A549 (cell line): ENCODE measurements at regions not wholly inside any gene's neighbourhood (a gene's known extent, or its start where the extent isn't known, plus 50 kb on each side); places are given as distances from the start of the nearest gene placed in this dataset.

Experiments
- ATAC-seq, 2 experiments: fragments of 200-7000 bp in 1 of 2; fragments of >200 bp in 1 of 2; cut with Nextera tagmentation in 1 of 2; cut with Tn5 transposase in 1 of 2; 3 replicates each; pipeline versions ENCODE4 v1.8.0 to v1.9.1; 2018 to 2020; ENCODE audit warnings: mild to moderate bottlenecking in 1 of 2, moderate library complexity in 1 of 2
- CTCF ChIA-PET: fragments of 300-600 bp; sonication (Branson Sonifier 250); formaldehyde crosslinking; extraction: SDS; loops from one replicate; lab custom pipeline; 2021; ENCODE audit warnings: antibody characterized with exemption, inconsistent platforms; lab: Yijun Ruan, JAX
- POLR2A ChIA-PET: fragments of 350-600 bp; formaldehyde crosslinking; extraction: SDS; loops from one replicate; lab custom pipeline; 2021; ENCODE audit warnings: antibody characterized with exemption, inconsistent platforms; lab: Yijun Ruan, JAX
- DNase-seq, 2 experiments: peaks; one replicate each; pipeline versions ENCODE4 v3.0.0 to v3.0.0-alpha.2; 2011 to 2016; ENCODE audit warnings: low read depth in 1 of 2, low spot score in 1 of 2
- FAIRE-seq: peaks from 2 replicates; lab custom pipeline; 2011; peaks lifted over from hg19 to GRCh38; lab: Jason Lieb, UNC
- H3K27ac ChIP-seq, 2 experiments: fragments of >200 bp; sonication (Bioruptor Twin); formaldehyde crosslinking; 3 replicates each; pipeline ENCODE4 v1.5.1; 2016 to 2017
- H3K4me1 ChIP-seq: fragments of >200 bp; sonication (Bioruptor Twin); formaldehyde crosslinking; 3 replicates; pipeline ENCODE4 v1.6.1; 2016
- H3K4me2 ChIP-seq: fragments of >200 bp; sonication (Bioruptor Twin); formaldehyde crosslinking; 3 replicates; pipeline ENCODE4 v1.6.1; 2016
- H3K4me3 ChIP-seq: fragments of >200 bp; sonication (Bioruptor Twin); formaldehyde crosslinking; 3 replicates; pipeline ENCODE4 v1.5.1; 2016
- H3K9me3 ChIP-seq: fragments of >200 bp; sonication (Bioruptor Twin); formaldehyde crosslinking; 3 replicates; pipeline ENCODE4 v1.6.1; 2016
- ATOH8 ChIP-seq: fragments of 250-450 bp; sonication (Bioruptor Pico); IDR thresholded peaks from 2 replicates; pipeline ENCODE4 v1.5.0; 2020; ENCODE audit warnings: low read depth, mild to moderate bottlenecking, moderate library complexity
- CBX2 ChIP-seq: fragments of 200-600 bp; sonication (generic); IDR thresholded peaks from 2 replicates; pipeline ENCODE4 v1.6.1; 2016; ENCODE audit warnings: low read depth, mild to moderate bottlenecking, borderline replicate concordance
- CHD4 ChIP-seq: fragments of 200-600 bp; sonication (generic); IDR thresholded peaks from 2 replicates; pipeline ENCODE4 v1.6.1; 2016; ENCODE audit warnings: antibody characterized with exemption, mild to moderate bottlenecking, borderline replicate concordance
- CTCF ChIP-seq: fragments of >200 bp; sonication (Bioruptor Twin); formaldehyde crosslinking; IDR thresholded peaks from 3 replicates; pipeline ENCODE4 v1.5.1; 2016
- EP300 ChIP-seq, 2 experiments: fragments of >200 bp; sonication (Bioruptor Twin); formaldehyde crosslinking; IDR thresholded peaks; 2 replicates in 1 of 2; 3 replicates in 1 of 2; pipeline ENCODE4 v1.6.1; 2016 to 2017
- ESRRA ChIP-seq: fragments of 150-350 bp; IDR thresholded peaks from 2 replicates; pipeline ENCODE4 v1.6.1; 2014; ENCODE audit warnings: mild to moderate bottlenecking, low read length, borderline replicate concordance
- FOSL2 ChIP-seq, 2 experiments: fragments of 450-650 bp in 1 of 2; fragments of >200 bp in 1 of 2; sonication (Bioruptor Twin) in 1 of 2; formaldehyde crosslinking; IDR thresholded peaks; 2 replicates each; pipeline versions ENCODE4 v1.5.0 to v1.6.1; 2016 to 2020; ENCODE audit warnings: mild to moderate bottlenecking in 1 of 2, moderate library complexity in 1 of 2
- GATA3 ChIP-seq: IDR thresholded peaks from 2 replicates; pipeline ENCODE4 v1.6.1; 2012; ENCODE audit warnings: borderline replicate concordance
- HDAC2 ChIP-seq: fragments of 200-600 bp; sonication (generic); IDR thresholded peaks from 2 replicates; pipeline ENCODE4 v1.6.1; 2016
- HEYL ChIP-seq: fragments of 250-450 bp; sonication (Bioruptor Pico); IDR thresholded peaks from 2 replicates; pipeline ENCODE4 v1.8.0; 2021; ENCODE audit warnings: mild to moderate bottlenecking, moderate library complexity
- HOXA7 ChIP-seq: fragments of 250-450 bp; sonication (Bioruptor Pico); IDR thresholded peaks from 2 replicates; pipeline ENCODE4 v1.5.0; 2020; ENCODE audit warnings: mild to moderate bottlenecking, moderate library complexity
- HOXB13 ChIP-seq: fragments of 250-450 bp; sonication (Bioruptor Pico); IDR thresholded peaks from 2 replicates; pipeline ENCODE4 v1.5.0; 2020; ENCODE audit warnings: low read depth, mild to moderate bottlenecking, moderate library complexity
- KDM1A ChIP-seq: fragments of 200-600 bp; sonication (generic); IDR thresholded peaks from 2 replicates; pipeline ENCODE4 v1.6.1; 2016; ENCODE audit warnings: low read depth, mild to moderate bottlenecking
- MAFK ChIP-seq: fragments of 450-650 bp; IDR thresholded peaks from 2 replicates; pipeline ENCODE4 v1.6.1; 2014; ENCODE audit not compliant: partially characterized antibody
- PHF8 ChIP-seq: fragments of 200-600 bp; sonication (generic); IDR thresholded peaks from 2 replicates; pipeline ENCODE4 v1.6.1; 2016; ENCODE audit warnings: low read depth, mild to moderate bottlenecking, antibody characterized with exemption, moderate library complexity, borderline replicate concordance
- POLR2A ChIP-seq: IDR thresholded peaks from 2 replicates; pipeline ENCODE4 v1.6.1; 2012; ENCODE audit warnings: mild to moderate bottlenecking, low read length
- RAD21 ChIP-seq, 2 experiments: fragments of >200 bp in 1 of 2; sonication (Bioruptor Twin) in 1 of 2; formaldehyde crosslinking in 1 of 2; IDR thresholded peaks in 1 of 2; conservative IDR thresholded peaks in 1 of 2; 2 replicates in 1 of 2; 3 replicates in 1 of 2; pipeline ENCODE4 v1.6.1; 2012 to 2018; ENCODE audit warnings: inconsistent platforms in 1 of 2
- TP53 ChIP-seq: fragments of 250-450 bp; sonication (Bioruptor Pico); IDR thresholded peaks from 2 replicates; pipeline ENCODE4 v1.5.0; 2021; ENCODE audit warnings: mild to moderate bottlenecking, moderate library complexity
- USF2 ChIP-seq: fragments of 450-650 bp; IDR thresholded peaks from 2 replicates; pipeline ENCODE4 v1.6.1; 2014; ENCODE audit warnings: antibody characterized with exemption
- ZC3H11A ChIP-seq: fragments of 450-650 bp; IDR thresholded peaks from 2 replicates; pipeline ENCODE4 v1.6.1; 2014; ENCODE audit warnings: antibody characterized with exemption, mild to moderate bottlenecking
- ZFP36 ChIP-seq: fragments of 450-650 bp; IDR thresholded peaks from 2 replicates; pipeline ENCODE4 v1.6.1; 2014; ENCODE audit warnings: borderline replicate concordance; ENCODE audit not compliant: partially characterized antibody
- ZSCAN20 ChIP-seq: fragments of 250-450 bp; sonication (Bioruptor Pico); IDR thresholded peaks from 2 replicates; pipeline ENCODE4 v1.8.0; 2022; ENCODE audit warnings: mild to moderate bottlenecking, moderate library complexity
- WGBS: methylation state at CpG from one replicate; pipeline ENCODE4 v1.1.6; 2017; ENCODE audit errors: missing lambda C conversion rate; 5-methylcytosine and 5-hydroxymethylcytosine counted together

- CTCF ChIA-PET, result interaction anchor here (0.7 to 1.7 kb wide), 2 partner anchors 18 to 170 kb away, joined by 3 to 4 read pairs; no protein-coding TSS in a partner anchor
- Histone ChIP-seq H3K4me2 (no peak overlapping the region), H3K9me3 (0 out of 3 replicates have a peak, but pooled peaks cover 2% of the 10 kb centered on the region), H3K27ac (peak overlapping the region; percentile 96), H3K4me3 (no peak overlapping the region), H3K4me1 (peaks cover 80% of the 10 kb centered on the region)
- DNase-seq, result no peak
- no peak for FAIRE-seq
- POLR2A ChIA-PET, result no interaction called here
- 90% methylated on average over 5 of the region's 5 CpGs for WGBS
- peak; percentile 69 for TF ChIP-seq ZFP36
- TF ChIP-seq CTCF, result no peak
- no peak for TF ChIP-seq ESRRA
- TF ChIP-seq ZC3H11A, result no peak
- no peak for TF ChIP-seq ZSCAN20 (CRISPR knock-in tag)
- no peak for TF ChIP-seq GATA3
- no peak for TF ChIP-seq HOXB13 (CRISPR knock-in tag)
- ATAC-seq, result no peak
These were observed 100.2 kb downstream of the CEBPB start for GRCh38 chr20:50290808-50291207.

GRCh38 chr20:50291254-50292078 is 100.8 kb downstream of the CEBPB start:
- ChIA-PET CTCF (interaction anchor here (0.7 to 1.7 kb wide), 3 partner anchors 11 to 169 kb away, joined by 3 to 5 read pairs (median 4); no protein-coding TSS in a partner anchor), POLR2A (no interaction called here)
- 0 out of 3 replicates have a peak, but pooled peaks cover 2% of the 10 kb centered on the region for H3K9me3 ChIP-seq
- no peak for FAIRE-seq
- DNase-seq, result no peak
- H3K4me2 ChIP-seq, result peak overlapping the region; percentile 49
- no peak for ATAC-seq
- H3K27ac ChIP-seq, result peak overlapping the region; percentile 96
- 86% methylated on average over 16 of the region's 16 CpGs for WGBS
- TF ChIP-seq FOSL2 (IDR thresholded peaks at IDR 0.05) (no peak), FOSL2 (CRISPR knock-in tag; IDR thresholded peaks at IDR 0.05) (no peak), PHF8 (no peak), RAD21 (conservative IDR thresholded peaks at IDR 0.05 in 1 of 2, IDR thresholded peaks at IDR 0.05 in 1 of 2) (no peak), CBX2 (no peak), TP53 (CRISPR knock-in tag) (no peak), KDM1A (no peak)
- TF ChIP-seq, all 56 proteins: peak for 0
- H3K4me1 ChIP-seq, result peaks cover 80% of the 10 kb centered on the region
- H3K4me3 ChIP-seq, result no peak overlapping the region

- Histone ChIP-seq H3K4me2 (peak overlapping the region; percentile 49), H3K9me3 (0 out of 3 replicates have a peak, but pooled peaks cover 2% of the 10 kb centered on the region), H3K4me1 (peaks cover 80% of the 10 kb centered on the region), H3K27ac (peak overlapping the region; percentile 96), H3K4me3 (no peak overlapping the region)
- TF ChIP-seq HOXA7 (no peak), PHF8 (no peak), ZFP36 (peak; percentile 98), EP300 (IDR thresholded peaks at IDR 0.05) (no peak), HEYL (CRISPR knock-in tag) (0 out of 2 replicates have a peak, but pooled peaks have one; percentile 12), CHD4 (peak; percentile 48; the same call in 1 of the 2 replicates), POLR2A (no peak), HDAC2 (peak; percentile 60; the same call in 1 of the 2 replicates), USF2 (no peak), ATOH8 (CRISPR knock-in tag) (no peak), MAFK (no peak), KDM1A (peak; percentile 88)
- 37% methylated on average over 8 of the region's 8 CpGs for WGBS
- peak in 1 of 2 experiments; percentile 1; a peak in 1 of 6 replicates for ATAC-seq
- no peak for DNase-seq
- no peak for FAIRE-seq
- ChIA-PET CTCF (interaction anchor here (1.0 to 1.6 kb wide), 5 partner anchors 12 to 101 kb away, joined by 3 to 7 read pairs (median 5); no protein-coding TSS in a partner anchor), POLR2A (interaction anchor here (1.2 to 1.3 kb wide), 3 partner anchors 16 to 101 kb away, joined by 5 to 10 read pairs (median 6); partner anchors contain the start of gene CEBPB)
These were observed 101.5 kb downstream of the CEBPB start for GRCh38 chr20:50292079-50292590.
